Upper lobe of left lung (tissue), 4 donors: ENCODE measurements at regions not wholly inside any gene's neighbourhood (a gene's known extent, or its start where the extent isn't known, plus 50 kb on each side); places are given as distances from the start of the nearest gene placed in this dataset.

Experiments
- POLR2A ChIP-seq, 4 donors: fragments of 450-650 bp; IDR thresholded peaks; one replicate each; pipeline ENCODE4 v1.5.1; 2016 to 2017; ENCODE audit warnings: antibody characterized with exemption in 4 of 4, mild to moderate bottlenecking in 2 of 4
- POLR2AphosphoS5 ChIP-seq, 2 donors: sonication (generic); formaldehyde crosslinking; IDR thresholded peaks; one replicate each; pipeline ENCODE4 v1.5.1; 2017; ENCODE audit warnings: antibody characterized with exemption in 2 of 2
- TF ChIP-seq, protein P1 (sequence below), 6 experiments: fragments of 450-650 bp in 4 of 6; fragments of 200-600 bp in 2 of 6; sonication (generic) in 2 of 6; IDR thresholded peaks; one replicate each; pipeline ENCODE4 v1.5.1; 2016 to 2019; ENCODE audit warnings: antibody characterized with exemption in 6 of 6

DNA sequence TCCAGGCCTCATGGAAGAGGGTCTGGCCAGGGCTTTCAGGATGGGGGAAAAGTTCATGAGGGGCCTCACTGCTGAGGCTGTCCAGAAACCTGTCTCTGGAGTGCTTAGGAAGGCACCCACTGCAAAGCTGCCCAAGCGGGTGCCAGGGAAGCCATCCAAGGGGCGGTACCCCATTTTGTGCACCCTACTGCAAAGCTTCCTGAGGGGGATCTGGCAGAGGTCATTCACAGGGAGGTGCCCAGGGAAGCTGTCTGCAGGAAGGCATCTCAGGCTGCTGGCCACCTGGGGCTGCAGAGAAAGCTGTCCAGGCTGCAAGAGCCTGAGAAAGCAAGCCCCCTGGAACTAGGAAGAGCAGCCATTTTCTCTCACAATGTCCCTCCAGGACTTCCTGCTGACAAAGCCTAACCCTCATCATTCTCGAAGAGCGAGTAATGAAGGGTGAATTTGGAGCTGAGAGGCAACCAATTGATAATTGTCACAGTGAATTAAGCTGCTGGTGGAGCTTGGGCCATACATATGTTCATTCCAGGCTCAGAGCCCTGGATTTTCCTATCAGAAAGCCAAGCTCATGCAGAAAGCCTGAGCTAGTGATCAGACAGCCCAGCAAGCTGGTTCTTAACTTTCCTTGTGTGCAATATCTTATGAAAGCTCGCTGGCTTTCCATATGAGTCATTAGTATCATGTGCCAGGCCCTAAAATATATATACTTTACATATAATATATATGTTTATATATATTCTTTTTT lies 62.2 kb upstream of the SLC22A16 start:
- TF ChIP-seq, protein P1, sequence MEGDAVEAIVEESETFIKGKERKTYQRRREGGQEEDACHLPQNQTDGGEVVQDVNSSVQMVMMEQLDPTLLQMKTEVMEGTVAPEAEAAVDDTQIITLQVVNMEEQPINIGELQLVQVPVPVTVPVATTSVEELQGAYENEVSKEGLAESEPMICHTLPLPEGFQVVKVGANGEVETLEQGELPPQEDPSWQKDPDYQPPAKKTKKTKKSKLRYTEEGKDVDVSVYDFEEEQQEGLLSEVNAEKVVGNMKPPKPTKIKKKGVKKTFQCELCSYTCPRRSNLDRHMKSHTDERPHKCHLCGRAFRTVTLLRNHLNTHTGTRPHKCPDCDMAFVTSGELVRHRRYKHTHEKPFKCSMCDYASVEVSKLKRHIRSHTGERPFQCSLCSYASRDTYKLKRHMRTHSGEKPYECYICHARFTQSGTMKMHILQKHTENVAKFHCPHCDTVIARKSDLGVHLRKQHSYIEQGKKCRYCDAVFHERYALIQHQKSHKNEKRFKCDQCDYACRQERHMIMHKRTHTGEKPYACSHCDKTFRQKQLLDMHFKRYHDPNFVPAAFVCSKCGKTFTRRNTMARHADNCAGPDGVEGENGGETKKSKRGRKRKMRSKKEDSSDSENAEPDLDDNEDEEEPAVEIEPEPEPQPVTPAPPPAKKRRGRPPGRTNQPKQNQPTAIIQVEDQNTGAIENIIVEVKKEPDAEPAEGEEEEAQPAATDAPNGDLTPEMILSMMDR (IDR thresholded peaks at IDR 0.05) = no peak
- TF ChIP-seq POLR2AphosphoS5 (IDR thresholded peaks at IDR 0.05) = no peak
- TF ChIP-seq POLR2A (IDR thresholded peaks at IDR 0.05) = no peak
